GM18867 (cell line): ENCODE measurements at regions not wholly inside any gene's neighbourhood (a gene's known extent, or its start where the extent isn't known, plus 50 kb on each side); places are given as distances from the start of the nearest gene placed in this dataset.

ENCODE experiments used
- ATAC-seq: cut with Tn5 transposase; IDR thresholded peaks from one replicate; pipeline ENCODE4 v1.9.1; 2021; ENCODE audit warnings: mild to moderate bottlenecking, moderate library complexity; ENCODE audit not compliant: unreplicated experiment

GRCh38 chr9:105912157-105912862 is 218.0 kb downstream of the TMEM38B start:
- ATAC-seq: no peak

GRCh38 chr9:105912863-105913516 is 218.6 kb downstream of the TMEM38B start:
- no peak for ATAC-seq

DNA sequence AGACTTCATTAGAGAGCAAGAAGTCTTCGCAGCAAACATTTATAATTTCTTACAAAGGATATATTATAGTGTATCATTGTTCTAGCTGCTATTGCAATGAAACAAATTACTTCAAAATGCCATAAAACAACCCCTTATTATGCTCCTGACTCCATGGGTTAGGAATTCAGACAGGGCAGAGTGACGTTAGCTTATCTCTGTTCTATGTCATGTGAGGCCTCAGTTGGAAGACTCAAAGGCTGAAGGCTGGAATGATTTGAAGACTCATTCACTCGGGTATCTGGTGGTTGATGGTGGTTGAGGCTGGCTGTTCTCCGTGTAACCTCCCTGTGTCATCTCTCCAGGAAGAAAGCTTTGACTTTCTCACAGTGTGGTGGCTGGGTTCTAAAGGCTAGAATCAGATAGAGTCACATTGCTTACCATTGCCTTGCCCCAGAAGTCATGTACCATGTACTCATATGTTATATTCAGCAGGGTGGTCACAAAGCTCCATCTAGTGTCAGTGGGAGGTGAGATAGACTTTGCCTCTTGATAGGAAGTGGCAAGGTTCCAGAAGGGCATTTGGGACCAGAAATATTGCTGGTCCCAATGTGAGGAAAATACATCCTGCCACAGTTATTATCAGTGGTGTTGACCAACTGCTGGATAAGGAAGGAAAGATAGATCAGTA is 226.9 kb downstream of the TMEM38B start:
- no peak for ATAC-seq

- ATAC-seq: no peak
These were observed 234.1 kb downstream of the TMEM38B start for GRCh38 chr9:105928416-105928815.

DNA sequence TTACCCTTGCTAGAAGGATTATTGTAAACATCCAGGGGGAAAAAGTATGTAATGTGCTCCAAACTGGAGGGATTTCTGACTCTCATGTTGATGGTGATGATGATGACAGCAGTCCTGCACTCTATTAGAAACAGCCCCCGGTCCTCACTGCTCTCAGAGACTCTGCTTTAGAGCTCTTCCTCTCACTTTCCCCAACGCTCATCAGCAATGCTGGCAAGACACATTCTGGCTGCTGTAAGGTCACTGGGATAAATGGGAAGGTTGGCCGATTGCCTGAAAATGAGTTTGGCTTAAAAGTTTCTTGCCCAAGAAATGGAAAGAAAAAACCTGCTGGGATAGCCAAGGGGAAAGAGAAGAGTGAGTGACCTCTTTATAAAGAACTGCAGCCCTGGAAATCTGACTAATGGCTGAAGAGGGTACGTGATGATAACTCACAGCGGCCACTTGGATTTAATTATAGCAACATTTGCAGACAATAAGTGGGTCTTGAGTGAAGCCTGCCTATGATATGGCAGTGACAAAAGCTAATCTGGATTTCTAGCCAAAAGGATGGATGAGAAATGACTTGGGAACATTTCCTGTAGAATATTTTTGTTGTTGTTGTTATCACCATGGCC is 235.8 kb downstream of the TMEM38B start:
- ATAC-seq: no peak

GRCh38 chr9:105932276-105932675 is 237.9 kb downstream of the TMEM38B start:
- no peak for ATAC-seq

DNA sequence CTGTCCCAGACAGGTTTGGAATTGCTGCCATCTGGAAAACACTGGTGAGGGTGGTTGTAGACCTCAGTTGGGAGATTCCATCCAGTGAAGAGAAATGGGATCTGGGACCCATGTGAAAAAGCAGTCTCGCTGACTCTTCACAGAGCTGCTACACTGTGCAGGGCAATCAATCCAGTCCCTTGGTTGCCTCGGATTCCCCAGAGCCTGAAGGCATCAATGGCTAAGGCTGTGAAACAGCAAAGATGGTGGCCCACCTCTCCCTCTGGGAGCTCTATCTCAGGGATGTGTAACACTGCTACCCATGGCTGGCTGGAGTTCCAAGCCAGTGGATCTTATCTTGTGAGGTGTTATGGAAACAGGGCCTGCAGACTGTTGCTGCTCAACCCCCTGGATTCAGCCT is 256.1 kb downstream of the TMEM38B start:
- ATAC-seq: no peak

- no peak for ATAC-seq
These were observed 256.6 kb downstream of the TMEM38B start for GRCh38 chr9:105950894-105951293.

DNA sequence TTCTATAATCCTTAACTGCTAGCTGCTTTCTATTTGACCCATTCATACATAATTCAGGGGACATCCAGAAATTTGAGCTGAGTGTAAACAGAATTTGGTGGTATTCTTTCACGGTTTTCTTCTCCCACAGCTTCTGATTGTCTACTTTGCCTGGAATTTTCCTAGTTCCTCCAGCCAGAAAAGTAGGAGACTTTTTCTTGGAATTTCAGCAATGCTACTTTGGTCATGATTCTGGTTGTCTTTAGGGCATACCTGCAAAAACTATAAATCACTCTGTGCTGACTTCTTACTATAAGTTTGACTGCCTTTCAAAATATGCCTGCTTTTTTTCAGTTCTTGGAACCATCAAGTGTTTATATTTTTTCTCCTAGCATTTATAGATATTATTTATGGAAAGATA is 260.2 kb downstream of the TMEM38B start:
- ATAC-seq: no peak

DNA sequence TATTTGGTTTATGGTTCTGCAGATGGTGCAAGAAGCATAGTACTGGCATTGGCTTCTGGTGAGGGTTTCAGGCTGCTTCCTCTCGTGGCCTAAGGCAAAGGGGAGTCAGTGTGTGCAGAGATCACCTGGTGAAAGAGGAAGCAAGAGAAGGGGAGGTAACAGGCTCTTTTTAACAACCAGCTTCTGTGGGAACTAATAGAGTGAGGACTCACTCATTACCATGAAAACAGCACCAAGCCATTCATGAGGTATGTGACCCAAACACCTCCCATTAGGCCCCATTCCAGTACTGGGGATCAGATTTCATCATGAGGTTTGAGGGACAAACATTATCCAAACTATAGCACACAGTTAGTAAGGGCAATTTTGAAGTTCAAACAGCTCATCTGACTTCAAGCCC is 263.5 kb downstream of the TMEM38B start:
- ATAC-seq: no peak

- ATAC-seq: no peak
These were observed 264.2 kb downstream of the TMEM38B start for GRCh38 chr9:105958587-105958986.

- no peak for ATAC-seq
These were observed 265.2 kb downstream of the TMEM38B start for GRCh38 chr9:105959531-105959930.

- ATAC-seq: no peak
These were observed 269.2 kb downstream of the TMEM38B start for GRCh38 chr9:105963343-105964099.

- ATAC-seq: no peak
These were observed 269.8 kb downstream of the TMEM38B start for GRCh38 chr9:105964156-105964555.

GRCh38 chr9:105966834-105967233 is 272.5 kb downstream of the TMEM38B start:
- ATAC-seq: no peak

DNA sequence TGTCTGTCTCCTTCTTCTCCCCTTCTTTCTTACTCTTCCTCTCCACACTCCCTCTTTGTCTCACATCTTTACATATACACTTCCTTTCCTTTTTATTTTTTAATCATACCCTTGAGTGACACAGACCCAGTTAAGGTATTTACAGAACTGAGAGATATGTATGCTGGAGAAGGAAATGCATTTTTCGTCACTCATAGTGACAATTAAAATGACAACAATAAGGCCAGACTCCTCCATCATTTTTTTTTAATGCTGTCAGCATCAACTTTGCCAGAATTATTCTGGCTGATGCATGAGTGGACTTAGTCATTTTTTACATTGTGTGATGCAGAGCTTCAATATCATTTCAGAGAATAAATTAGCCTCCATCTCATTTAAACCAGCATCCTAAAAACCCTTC is 272.9 kb downstream of the TMEM38B start:
- ATAC-seq: no peak

DNA sequence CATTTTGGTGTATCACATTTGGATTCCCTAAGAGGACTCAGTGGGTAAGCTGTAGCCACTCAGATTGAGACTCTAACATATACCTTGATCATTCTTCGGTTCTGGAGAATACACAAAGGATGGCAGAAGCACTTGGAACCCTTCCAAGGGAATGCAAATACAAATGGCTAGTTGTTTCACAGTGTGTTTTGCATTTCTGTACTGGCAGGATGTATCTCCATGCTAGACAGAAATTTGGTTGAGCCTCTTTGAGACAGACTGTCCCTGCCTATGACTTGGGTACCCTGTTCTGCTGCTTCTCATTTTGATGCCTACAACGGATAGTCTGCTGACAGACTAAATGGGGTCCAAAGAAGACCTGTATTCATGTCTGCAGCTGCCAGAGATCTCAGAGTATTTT is 273.5 kb downstream of the TMEM38B start:
- ATAC-seq: no peak

DNA sequence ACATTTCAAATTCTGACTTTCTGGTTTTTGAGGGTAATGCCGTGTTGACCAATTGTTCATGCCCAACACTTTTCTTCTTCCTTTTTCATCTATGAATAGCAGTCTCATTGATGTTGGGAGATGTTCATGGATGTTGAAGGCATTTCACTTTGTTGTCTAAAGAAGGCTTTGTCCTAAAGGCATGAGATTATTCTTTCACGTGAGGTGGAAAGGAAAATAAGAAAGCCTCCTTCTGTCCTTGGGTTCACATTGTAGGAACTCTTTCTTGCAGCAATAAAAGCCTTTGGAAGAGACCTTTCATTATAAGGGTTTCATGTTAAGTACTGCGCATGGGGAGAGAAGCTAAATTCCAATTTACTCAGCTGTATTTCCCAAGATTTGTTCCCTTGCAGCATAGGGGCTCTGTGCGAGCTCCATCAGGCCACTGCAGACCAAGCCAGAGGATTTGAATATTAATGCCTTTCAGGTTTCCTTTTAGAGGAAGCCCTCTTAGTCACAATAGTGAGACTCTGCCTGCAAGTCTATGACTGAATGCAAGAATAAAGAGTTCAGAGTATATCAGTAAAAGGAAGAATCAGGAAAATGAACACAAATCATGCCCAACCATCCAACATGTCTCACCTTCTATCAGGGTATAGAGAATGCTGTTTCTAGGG is 274.6 kb downstream of the TMEM38B start:
- no peak for ATAC-seq

DNA sequence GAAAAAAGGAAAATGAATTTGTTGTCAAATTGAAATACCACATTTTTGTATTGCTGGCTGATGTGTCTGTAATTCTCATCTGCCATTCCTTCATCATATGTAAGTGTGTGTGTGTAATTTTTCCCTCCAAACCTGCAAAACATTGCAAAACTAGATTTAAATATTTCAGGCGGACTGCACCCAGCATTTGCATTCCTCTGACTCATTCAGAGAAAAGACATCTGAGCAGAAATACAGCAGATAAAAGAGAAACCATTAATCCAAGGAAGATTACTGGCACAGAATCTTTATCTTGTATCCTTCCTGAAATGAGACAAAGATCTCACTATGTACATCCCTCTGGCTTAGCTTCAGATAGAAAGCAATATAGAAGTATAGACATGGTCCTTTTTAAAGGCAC is 275.3 kb downstream of the TMEM38B start:
- ATAC-seq: no peak

GRCh38 chr9:105971986-105972385 is 277.6 kb downstream of the TMEM38B start:
- no peak for ATAC-seq
